ENCODE measurements at regions not wholly inside any gene's neighbourhood (a gene's known extent, or its start where the extent isn't known, plus 50 kb on each side); places are given as distances from the start of the nearest gene placed in this dataset.

DNA sequence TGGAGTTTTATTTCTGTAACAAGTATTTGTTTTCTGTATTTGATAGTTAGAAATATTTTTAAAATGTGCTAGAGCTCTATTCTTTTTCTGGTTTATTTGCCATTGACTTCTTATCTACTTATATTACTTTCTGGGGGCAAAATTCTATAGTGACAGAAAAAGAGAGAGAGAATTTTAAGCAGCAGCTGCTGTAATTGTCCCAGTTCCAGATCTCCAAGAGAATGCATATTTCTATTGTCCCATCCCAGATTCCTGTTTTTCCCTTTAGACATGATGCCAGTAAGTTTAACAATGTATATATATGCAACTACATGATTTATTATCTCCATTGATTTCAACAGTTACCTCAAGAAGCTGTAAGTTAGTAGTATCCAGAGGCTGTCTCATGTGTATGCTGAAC is 541.7 kb upstream of the ZNF385D start:
- Histone ChIP-seq H3K4me2 (ENCODE audit: low read depth, low read length, poor library complexity, severe bottlenecking) (no peak overlapping the region), H3K79me2 (ENCODE audit: insufficient read depth, low read length) (no peaks in the 10 kb centered on the region), H3K9ac (ENCODE audit: low read length) (no peak overlapping the region), H3F3A (ENCODE audit: insufficient read depth) (no peaks in the 10 kb centered on the region), H3K9me2 (replicated peaks; ENCODE audit: insufficient read depth, low read length) (no peaks in the 10 kb centered on the region), H3K4me3 (ENCODE audit: insufficient read depth, low read length, poor library complexity, severe bottlenecking) (no peak overlapping the region), H4K20me1 (ENCODE audit: low read depth, low read length) (no peaks in the 10 kb centered on the region), H3K9me3 (ENCODE audit: insufficient read depth, low read length) (no peaks in the 10 kb centered on the region), H3K27me3 (ENCODE audit: low read length) (no peaks in the 10 kb centered on the region), H3K36me3 (ENCODE audit: low read length) (no peaks in the 10 kb centered on the region), H3K27ac (ENCODE audit: low read depth, low read length) (no peak overlapping the region), H2AFZ (ENCODE audit: low read depth, low read length, severe bottlenecking) (no peak overlapping the region)
- TF ChIP-seq, protein P1, sequence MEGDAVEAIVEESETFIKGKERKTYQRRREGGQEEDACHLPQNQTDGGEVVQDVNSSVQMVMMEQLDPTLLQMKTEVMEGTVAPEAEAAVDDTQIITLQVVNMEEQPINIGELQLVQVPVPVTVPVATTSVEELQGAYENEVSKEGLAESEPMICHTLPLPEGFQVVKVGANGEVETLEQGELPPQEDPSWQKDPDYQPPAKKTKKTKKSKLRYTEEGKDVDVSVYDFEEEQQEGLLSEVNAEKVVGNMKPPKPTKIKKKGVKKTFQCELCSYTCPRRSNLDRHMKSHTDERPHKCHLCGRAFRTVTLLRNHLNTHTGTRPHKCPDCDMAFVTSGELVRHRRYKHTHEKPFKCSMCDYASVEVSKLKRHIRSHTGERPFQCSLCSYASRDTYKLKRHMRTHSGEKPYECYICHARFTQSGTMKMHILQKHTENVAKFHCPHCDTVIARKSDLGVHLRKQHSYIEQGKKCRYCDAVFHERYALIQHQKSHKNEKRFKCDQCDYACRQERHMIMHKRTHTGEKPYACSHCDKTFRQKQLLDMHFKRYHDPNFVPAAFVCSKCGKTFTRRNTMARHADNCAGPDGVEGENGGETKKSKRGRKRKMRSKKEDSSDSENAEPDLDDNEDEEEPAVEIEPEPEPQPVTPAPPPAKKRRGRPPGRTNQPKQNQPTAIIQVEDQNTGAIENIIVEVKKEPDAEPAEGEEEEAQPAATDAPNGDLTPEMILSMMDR (IDR thresholded peaks at IDR 0.05; ENCODE audit: insufficient read depth, low read length, poor library complexity, severe bottlenecking) = no peak
- TF ChIP-seq EZH2phosphoT487 (conservative IDR thresholded peaks at IDR 0.05; ENCODE audit: low read length) = no peak

DNA sequence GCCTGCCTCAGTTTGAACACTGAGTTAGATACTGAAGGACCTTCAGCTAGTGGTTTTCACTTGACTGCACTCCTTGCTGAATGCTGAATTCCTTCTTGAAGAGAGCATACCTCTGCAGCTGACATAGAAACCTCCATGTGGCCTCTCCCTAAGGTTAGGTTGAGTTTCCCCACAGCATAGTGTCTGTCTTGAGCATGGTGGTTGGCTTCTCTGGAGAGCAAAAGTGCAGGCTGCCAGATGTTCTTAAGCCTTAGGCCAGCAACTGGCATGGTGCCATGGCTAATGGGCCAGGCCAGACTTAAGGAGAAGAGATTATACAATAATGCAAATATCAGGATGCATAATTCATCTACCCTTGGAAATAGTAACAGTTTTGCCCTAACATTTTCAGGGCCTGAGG is 545.6 kb upstream of the ZNF385D start:
- H3K9ac ChIP-seq (ENCODE audit: low read length) = no peak overlapping the region
- no peaks in the 10 kb centered on the region for H3K9me3 ChIP-seq (ENCODE audit: insufficient read depth, low read length)
- H3K79me2 ChIP-seq (ENCODE audit: insufficient read depth, low read length) = no peaks in the 10 kb centered on the region
- H3K9me2 ChIP-seq (replicated peaks; ENCODE audit: insufficient read depth, low read length) = no peaks in the 10 kb centered on the region
- no peaks in the 10 kb centered on the region for H3F3A ChIP-seq (ENCODE audit: insufficient read depth)
- H3K27ac ChIP-seq (ENCODE audit: low read depth, low read length) = no peak overlapping the region
- TF ChIP-seq, protein P1 (IDR thresholded peaks at IDR 0.05; ENCODE audit: insufficient read depth, low read length, poor library complexity, severe bottlenecking) = no peak
- TF ChIP-seq EZH2phosphoT487 (conservative IDR thresholded peaks at IDR 0.05; ENCODE audit: low read length) = no peak
- no peaks in the 10 kb centered on the region for H3K27me3 ChIP-seq (ENCODE audit: low read length)
- no peak overlapping the region for H3K4me3 ChIP-seq (ENCODE audit: insufficient read depth, low read length, poor library complexity, severe bottlenecking)
- no peaks in the 10 kb centered on the region for H4K20me1 ChIP-seq (ENCODE audit: low read depth, low read length)
- H3K4me2 ChIP-seq (ENCODE audit: low read depth, low read length, poor library complexity, severe bottlenecking) = no peak overlapping the region
- H3K36me3 ChIP-seq (ENCODE audit: low read length) = no peaks in the 10 kb centered on the region
- H2AFZ ChIP-seq (ENCODE audit: low read depth, low read length, severe bottlenecking) = no peak overlapping the region

DNA sequence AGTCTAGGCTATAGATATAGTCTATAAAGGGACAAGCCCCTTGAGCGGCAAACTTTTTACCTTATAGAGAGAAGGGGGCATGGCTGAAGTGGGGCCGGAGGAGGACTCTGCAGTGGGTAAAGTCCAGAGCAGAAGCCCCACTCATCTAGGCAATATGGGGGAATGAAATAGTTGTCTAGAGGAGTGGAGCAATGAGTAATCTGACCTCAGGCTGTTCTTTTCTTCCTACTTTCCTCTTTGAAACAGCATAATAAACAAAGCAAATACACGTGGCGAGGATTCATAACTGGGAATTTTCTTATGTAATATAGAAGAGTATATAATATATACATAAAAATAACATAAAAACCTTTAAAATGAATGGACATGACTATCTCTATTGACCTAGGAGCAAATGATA is 546.4 kb upstream of the ZNF385D start:
- Histone ChIP-seq H3K4me3 (ENCODE audit: insufficient read depth, low read length, poor library complexity, severe bottlenecking) (no peak overlapping the region), H3K79me2 (ENCODE audit: insufficient read depth, low read length) (no peaks in the 10 kb centered on the region), H3F3A (ENCODE audit: insufficient read depth) (no peaks in the 10 kb centered on the region), H3K9ac (ENCODE audit: low read length) (no peak overlapping the region), H4K20me1 (ENCODE audit: low read depth, low read length) (no peaks in the 10 kb centered on the region), H3K9me3 (ENCODE audit: insufficient read depth, low read length) (no peaks in the 10 kb centered on the region), H3K27ac (ENCODE audit: low read depth, low read length) (no peak overlapping the region), H3K27me3 (ENCODE audit: low read length) (no peaks in the 10 kb centered on the region), H3K9me2 (replicated peaks; ENCODE audit: insufficient read depth, low read length) (no peaks in the 10 kb centered on the region), H2AFZ (ENCODE audit: low read depth, low read length, severe bottlenecking) (no peak overlapping the region), H3K36me3 (ENCODE audit: low read length) (no peaks in the 10 kb centered on the region), H3K4me2 (ENCODE audit: low read depth, low read length, poor library complexity, severe bottlenecking) (no peak overlapping the region)
- no peak for TF ChIP-seq EZH2phosphoT487 (conservative IDR thresholded peaks at IDR 0.05; ENCODE audit: low read length)
- TF ChIP-seq, protein P1 (IDR thresholded peaks at IDR 0.05; ENCODE audit: insufficient read depth, low read length, poor library complexity, severe bottlenecking) = no peak
